PC-3 (cell line): ENCODE measurements at regions not wholly inside any gene's neighbourhood (a gene's known extent, or its start where the extent isn't known, plus 50 kb on each side); places are given as distances from the start of the nearest gene placed in this dataset.

Source experiments
- EZH2 ChIP-seq: fragments of 300-600 bp; sonication (generic); IDR thresholded peaks from one replicate; pipeline ENCODE4 v1.6.1; 2017; ENCODE audit warnings: antibody characterized with exemption, mild to moderate bottlenecking, low read length; ENCODE audit not compliant: unreplicated experiment
- TF ChIP-seq, protein P1 (sequence below): fragments of 300-600 bp; sonication (generic); conservative IDR thresholded peaks from 2 replicates; pipeline ENCODE4 v1.5.1; 2017; ENCODE audit warnings: antibody characterized with exemption, low read depth, mild to moderate bottlenecking, low read length

DNA sequence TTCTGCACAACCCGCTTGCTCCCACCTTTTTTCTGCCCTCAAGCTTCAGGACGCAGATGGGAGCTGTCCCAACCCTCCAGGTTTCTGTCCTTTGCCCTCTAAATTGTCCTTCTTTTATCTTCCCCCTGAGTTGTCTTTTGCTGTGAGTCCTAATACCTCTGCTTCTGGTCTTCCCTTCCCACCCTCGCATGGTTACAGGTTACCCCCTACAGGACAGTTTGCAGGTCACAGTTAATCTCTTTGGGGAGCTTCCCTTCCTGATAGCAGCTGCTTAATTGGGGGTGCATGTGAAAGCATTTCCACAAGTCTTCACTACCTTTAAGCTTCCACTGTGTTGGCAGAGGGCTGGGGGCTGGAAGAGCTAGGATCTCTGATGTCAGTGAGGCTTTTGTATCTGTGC is 121.5 kb upstream of the CXCL12 start:
- TF ChIP-seq, protein P1, sequence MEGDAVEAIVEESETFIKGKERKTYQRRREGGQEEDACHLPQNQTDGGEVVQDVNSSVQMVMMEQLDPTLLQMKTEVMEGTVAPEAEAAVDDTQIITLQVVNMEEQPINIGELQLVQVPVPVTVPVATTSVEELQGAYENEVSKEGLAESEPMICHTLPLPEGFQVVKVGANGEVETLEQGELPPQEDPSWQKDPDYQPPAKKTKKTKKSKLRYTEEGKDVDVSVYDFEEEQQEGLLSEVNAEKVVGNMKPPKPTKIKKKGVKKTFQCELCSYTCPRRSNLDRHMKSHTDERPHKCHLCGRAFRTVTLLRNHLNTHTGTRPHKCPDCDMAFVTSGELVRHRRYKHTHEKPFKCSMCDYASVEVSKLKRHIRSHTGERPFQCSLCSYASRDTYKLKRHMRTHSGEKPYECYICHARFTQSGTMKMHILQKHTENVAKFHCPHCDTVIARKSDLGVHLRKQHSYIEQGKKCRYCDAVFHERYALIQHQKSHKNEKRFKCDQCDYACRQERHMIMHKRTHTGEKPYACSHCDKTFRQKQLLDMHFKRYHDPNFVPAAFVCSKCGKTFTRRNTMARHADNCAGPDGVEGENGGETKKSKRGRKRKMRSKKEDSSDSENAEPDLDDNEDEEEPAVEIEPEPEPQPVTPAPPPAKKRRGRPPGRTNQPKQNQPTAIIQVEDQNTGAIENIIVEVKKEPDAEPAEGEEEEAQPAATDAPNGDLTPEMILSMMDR, result no peak
- TF ChIP-seq EZH2, result no peak
